GM12878 (cell line): ENCODE measurements at regions not wholly inside any gene's neighbourhood (a gene's known extent, or its start where the extent isn't known, plus 50 kb on each side); places are given as distances from the start of the nearest gene placed in this dataset.

Source experiments
- BCL11A ChIP-seq: IDR thresholded peaks from 2 replicates; pipeline ENCODE4 v1.6.1; 2011; ENCODE audit warnings: low read depth, low read length
- BCL3 ChIP-seq: IDR thresholded peaks from 2 replicates; pipeline ENCODE4 v1.6.1; 2011; ENCODE audit warnings: borderline replicate concordance, low read depth, mild to moderate bottlenecking, moderate library complexity, low read length; ENCODE audit not compliant: insufficient read depth, poor library complexity, severe bottlenecking
- CHD1 ChIP-seq: IDR thresholded peaks from 2 replicates; pipeline ENCODE4 v1.6.1; 2012; ENCODE audit warnings: low read depth, low read length, improper control_type of control experiment
- CTCF ChIP-seq, 3 experiments: IDR thresholded peaks in 2 of 3; conservative IDR thresholded peaks in 1 of 3; 2 replicates each; pipeline ENCODE4 v1.5.1; 2011; ENCODE audit warnings: low read depth in 3 of 3, low read length in 3 of 3, mild to moderate bottlenecking in 3 of 3, control low read depth in 2 of 3, moderate library complexity in 2 of 3, inconsistent platforms in 1 of 3, mixed read lengths in 1 of 3; ENCODE audit not compliant: control insufficient read depth in 2 of 3, insufficient read depth in 1 of 3; ENCODE audit errors: extremely low read depth in 1 of 3
- FOXM1 ChIP-seq: IDR thresholded peaks from 2 replicates; pipeline ENCODE4 v1.6.1; 2012; ENCODE audit warnings: low read depth, mild to moderate bottlenecking, inconsistent platforms, low read length, moderate library complexity
- MYC ChIP-seq: IDR thresholded peaks from 2 replicates; pipeline ENCODE4 v1.6.1; 2011; ENCODE audit warnings: mild to moderate bottlenecking, low read length, moderate library complexity, inconsistent platforms; ENCODE audit not compliant: insufficient read depth, insufficient replicate concordance, insufficient read length, severe bottlenecking
- POLR2A ChIP-seq: IDR thresholded peaks from 2 replicates; pipeline ENCODE4 v1.6.1; 2011; ENCODE audit warnings: low read depth, mild to moderate bottlenecking, low read length
- POLR2AphosphoS5 ChIP-seq: IDR thresholded peaks from 2 replicates; pipeline ENCODE4 v1.6.1; 2011; ENCODE audit warnings: mild to moderate bottlenecking, low read length, inconsistent platforms
- RAD21 ChIP-seq: IDR thresholded peaks from 2 replicates; pipeline ENCODE4 v1.6.1; 2011; ENCODE audit warnings: mild to moderate bottlenecking, low read depth, low read length, moderate library complexity; ENCODE audit not compliant: insufficient read depth
- ZZZ3 ChIP-seq: IDR thresholded peaks from 2 replicates; pipeline ENCODE4 v1.6.1; 2011; ENCODE audit warnings: low read depth; ENCODE audit not compliant: control insufficient read depth, insufficient read length
- TF ChIP-seq, protein P1 (sequence below): fragments of 450-650 bp; IDR thresholded peaks from 2 replicates; pipeline ENCODE4 v1.6.1; 2017; ENCODE audit warnings: mild to moderate bottlenecking, low read depth, inconsistent platforms; ENCODE audit not compliant: poor library complexity, severe bottlenecking
- TF ChIP-seq, protein P2 (sequence below): IDR thresholded peaks from 2 replicates; pipeline ENCODE4 v1.6.1; 2012; ENCODE audit warnings: low read depth, low read length, improper control_type of control experiment

- TF ChIP-seq POLR2AphosphoS5 (no peak), MYC (no peak), BCL11A (no peak), CHD1 (no peak), RAD21 (no peak), FOXM1 (no peak), POLR2A (no peak), BCL3 (no peak), ZZZ3 (no peak), CTCF (IDR thresholded peaks at IDR 0.05 in 2 of 3, conservative IDR thresholded peaks at IDR 0.05 in 1 of 3; ENCODE audit: control insufficient read depth in 2 of 3, extremely low read depth in 1 of 3, insufficient read depth in 1 of 3, low read depth in 3 of 3, low read length in 3 of 3) (no peak)
- TF ChIP-seq, protein P1, sequence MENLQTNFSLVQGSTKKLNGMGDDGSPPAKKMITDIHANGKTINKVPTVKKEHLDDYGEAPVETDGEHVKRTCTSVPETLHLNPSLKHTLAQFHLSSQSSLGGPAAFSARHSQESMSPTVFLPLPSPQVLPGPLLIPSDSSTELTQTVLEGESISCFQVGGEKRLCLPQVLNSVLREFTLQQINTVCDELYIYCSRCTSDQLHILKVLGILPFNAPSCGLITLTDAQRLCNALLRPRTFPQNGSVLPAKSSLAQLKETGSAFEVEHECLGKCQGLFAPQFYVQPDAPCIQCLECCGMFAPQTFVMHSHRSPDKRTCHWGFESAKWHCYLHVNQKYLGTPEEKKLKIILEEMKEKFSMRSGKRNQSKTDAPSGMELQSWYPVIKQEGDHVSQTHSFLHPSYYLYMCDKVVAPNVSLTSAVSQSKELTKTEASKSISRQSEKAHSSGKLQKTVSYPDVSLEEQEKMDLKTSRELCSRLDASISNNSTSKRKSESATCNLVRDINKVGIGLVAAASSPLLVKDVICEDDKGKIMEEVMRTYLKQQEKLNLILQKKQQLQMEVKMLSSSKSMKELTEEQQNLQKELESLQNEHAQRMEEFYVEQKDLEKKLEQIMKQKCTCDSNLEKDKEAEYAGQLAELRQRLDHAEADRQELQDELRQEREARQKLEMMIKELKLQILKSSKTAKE, result no peak
- TF ChIP-seq, protein P2, sequence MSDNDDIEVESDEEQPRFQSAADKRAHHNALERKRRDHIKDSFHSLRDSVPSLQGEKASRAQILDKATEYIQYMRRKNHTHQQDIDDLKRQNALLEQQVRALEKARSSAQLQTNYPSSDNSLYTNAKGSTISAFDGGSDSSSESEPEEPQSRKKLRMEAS, result no peak
Observed at GRCh38 chr2:219692521-219692920, 65.1 kb downstream of the SLC4A3 start.
